Stimulated activated CD8-positive, alpha-beta memory T cell treated with anti-CD3 and anti-CD28 coated beads, Interleukin-7, amount 100 ng/mL, for 48 hours (primary cell): ENCODE measurements at regions not wholly inside any gene's neighbourhood (a gene's known extent, or its start where the extent isn't known, plus 50 kb on each side); places are given as distances from the start of the nearest gene placed in this dataset.

Experiments used
- DNase-seq, 2 donors: peaks; one replicate each; pipeline ENCODE4 v3.0.0-alpha.2; 2020; ENCODE audit warnings: low read depth in 1 of 2; ENCODE audit errors: extremely low read depth in 1 of 2

GRCh38 chr11:112507281-112507680, 246.6 kb upstream of the PLET1 start:
- DNase-seq, result no peak

GRCh38 chr11:112508750-112509149, 248.1 kb upstream of the PLET1 start:
- no peak for DNase-seq

GRCh38 chr11:112509300-112509699, 248.6 kb upstream of the PLET1 start:
- no peak for DNase-seq

GRCh38 chr11:112511271-112511670, 250.6 kb upstream of the PLET1 start:
- DNase-seq, result no peak

DNA sequence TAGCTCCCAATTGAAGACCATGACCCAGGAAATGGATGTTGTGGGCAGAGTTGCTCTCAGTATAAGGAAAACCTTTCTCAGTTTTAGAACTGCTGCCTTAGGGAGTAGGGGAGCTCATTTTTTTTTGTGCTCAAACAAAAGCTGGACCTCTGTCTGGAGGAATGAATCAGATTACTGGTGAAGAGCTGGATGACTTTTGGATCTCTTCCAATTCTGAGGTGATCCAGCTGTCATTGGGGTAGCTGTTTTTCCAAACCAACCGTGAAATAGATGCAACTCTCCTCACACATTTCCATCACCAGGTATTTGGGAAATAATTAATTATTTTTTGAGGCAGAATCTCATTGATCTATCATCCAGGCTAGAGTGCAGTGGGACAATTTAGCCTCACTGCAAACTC, 251.3 kb upstream of the PLET1 start:
- no peak for DNase-seq

DNA sequence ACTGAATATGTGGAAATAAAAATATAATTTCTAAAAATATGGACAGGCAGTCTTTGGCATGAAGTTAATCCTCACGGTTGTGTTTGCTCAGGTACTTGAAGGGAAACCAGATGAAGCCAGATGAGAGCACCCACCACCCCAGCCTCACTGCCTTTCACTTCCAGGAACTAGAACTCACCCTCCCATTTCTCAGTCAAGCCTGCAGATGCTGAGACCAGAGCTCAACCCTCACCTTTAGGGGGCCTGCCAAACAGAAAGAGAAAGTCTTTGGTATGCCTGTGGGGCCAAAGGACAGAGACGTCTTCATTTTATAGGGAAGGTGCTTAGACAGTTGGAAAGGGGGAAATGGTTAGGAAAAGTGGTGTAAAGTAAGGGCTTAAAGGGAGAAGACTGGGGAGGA, 252.8 kb upstream of the PLET1 start:
- DNase-seq, result no peak

DNA sequence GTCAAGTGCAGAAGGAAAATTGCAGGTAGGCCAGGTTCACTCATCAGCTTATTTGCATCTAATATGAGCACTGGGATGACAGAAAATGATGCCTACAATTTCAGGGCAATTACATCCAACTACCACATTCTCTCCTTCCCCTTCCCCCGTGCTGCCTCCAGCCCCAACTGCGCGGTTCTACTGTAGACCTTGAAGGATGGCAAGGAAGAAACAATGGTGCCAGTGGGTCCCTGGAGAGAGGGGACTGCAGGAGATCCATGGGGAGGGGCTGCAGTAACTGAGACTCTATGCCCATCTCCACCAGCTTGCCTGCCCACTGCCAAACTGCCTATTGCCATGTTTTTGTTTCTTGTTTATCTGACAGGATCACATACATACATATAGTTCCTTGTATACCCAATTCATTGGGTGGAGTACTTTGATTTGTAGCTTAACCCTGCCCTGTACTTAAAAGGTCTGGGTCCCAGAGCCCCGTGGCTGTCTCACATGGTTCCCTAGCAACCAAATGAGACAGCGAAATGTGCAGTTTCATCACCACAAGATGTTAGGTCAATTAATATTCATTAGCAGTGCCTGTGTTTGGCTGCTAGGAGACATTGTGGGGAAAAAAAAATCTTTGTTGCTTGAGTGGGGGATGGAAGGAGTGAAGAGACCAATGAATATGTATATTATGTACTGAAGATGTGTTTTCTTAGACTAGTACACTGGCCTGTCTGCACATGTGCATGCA, 253.5 kb upstream of the PLET1 start:
- DNase-seq, result no peak

GRCh38 chr11:112516261-112516660, 255.6 kb upstream of the PLET1 start:
- DNase-seq, result no peak

GRCh38 chr11:112516755-112517154, 256.1 kb upstream of the PLET1 start:
- no peak for DNase-seq

DNA sequence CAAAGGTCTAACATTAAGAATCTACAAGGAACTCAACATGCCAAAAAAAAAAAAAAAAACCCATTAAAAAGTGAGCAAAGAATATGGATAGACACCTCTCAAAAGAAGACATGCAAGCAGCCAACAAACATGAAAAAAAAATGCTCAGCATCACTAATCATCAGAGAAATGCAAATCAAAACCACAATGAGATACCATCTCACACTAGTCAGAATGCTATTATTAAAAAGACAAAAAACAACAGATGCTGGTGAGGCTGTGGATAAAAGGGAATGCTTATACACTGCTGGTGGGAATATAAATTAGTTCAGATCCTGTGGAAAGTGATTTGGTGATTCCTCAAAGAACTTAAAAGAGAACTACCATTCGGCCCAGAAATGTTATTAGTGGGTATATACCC, 257.7 kb upstream of the PLET1 start:
- no peak for DNase-seq

- no peak for DNase-seq
Measured at GRCh38 chr11:112519751-112520150, 259.1 kb upstream of the PLET1 start.

- no peak for DNase-seq
Measured at GRCh38 chr11:112520354-112520753, 259.7 kb upstream of the PLET1 start.

- no peak for DNase-seq
Measured at GRCh38 chr11:112522536-112522935, 261.9 kb upstream of the PLET1 start.

DNA sequence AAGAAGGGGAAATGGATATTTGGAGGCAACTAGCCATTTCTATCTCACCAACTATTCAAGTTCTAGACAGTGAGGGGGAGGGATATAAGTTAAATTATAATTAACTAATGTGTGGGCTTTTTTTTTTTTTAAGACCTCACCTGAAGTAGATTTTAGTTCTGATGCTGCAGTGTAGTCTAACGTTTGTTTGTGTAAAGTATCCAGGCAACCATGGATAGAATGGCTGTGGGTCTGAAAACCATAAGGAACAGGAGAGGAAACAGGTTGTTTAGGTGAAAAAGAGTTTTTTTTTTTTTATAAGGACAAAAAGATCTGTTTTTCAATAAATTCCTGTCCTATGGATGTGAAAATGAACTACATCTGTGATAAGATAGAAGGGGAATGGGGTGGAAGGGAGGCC, 262.4 kb upstream of the PLET1 start:
- no peak for DNase-seq

GRCh38 chr11:112523477-112523876, 262.8 kb upstream of the PLET1 start:
- no peak for DNase-seq

DNA sequence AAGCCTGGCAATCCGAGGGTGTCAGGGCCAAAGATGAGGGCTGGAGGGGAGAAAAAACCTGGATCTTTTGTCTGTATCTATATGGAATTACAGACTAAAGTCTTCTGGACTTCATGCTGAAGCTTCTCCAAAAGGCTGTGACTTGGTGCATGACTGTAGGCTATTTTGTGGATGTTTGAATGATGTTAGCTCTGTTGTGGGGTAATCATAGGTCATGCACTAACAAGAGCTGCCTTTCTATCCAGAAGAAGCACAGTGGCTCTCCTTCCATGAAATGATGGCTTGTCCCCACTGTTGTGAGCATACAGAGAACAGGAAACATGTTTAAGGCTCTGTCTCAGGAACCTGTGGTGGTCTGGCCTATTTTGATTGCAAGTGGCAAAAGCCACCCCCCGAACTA, 263.3 kb upstream of the PLET1 start:
- DNase-seq, result no peak

- no peak for DNase-seq
Measured at GRCh38 chr11:112524798-112525197, 264.1 kb upstream of the PLET1 start.

DNA sequence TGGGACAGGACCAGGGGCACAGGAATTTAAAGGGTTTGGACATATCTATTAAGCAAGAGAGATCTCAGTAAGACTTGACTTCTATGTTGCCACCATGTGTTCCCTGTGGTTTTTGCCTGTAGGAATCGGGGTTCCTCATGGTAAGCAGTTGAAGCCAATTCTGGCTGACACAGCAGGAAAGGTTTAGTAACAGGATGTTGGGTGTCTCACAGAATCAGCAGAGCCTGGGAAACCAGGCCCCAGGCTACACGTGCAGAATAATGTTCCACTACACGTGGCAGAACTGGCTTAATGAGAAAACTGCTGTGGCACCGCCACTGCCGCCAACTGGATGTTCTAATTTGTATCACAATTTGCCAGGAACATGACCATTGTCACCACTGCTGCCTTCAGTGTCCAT, 264.6 kb upstream of the PLET1 start:
- no peak for DNase-seq

GRCh38 chr11:112525844-112526590, 265.4 kb upstream of the PLET1 start:
- peak in 1 of 2 donors; percentile 20 for DNase-seq

DNA sequence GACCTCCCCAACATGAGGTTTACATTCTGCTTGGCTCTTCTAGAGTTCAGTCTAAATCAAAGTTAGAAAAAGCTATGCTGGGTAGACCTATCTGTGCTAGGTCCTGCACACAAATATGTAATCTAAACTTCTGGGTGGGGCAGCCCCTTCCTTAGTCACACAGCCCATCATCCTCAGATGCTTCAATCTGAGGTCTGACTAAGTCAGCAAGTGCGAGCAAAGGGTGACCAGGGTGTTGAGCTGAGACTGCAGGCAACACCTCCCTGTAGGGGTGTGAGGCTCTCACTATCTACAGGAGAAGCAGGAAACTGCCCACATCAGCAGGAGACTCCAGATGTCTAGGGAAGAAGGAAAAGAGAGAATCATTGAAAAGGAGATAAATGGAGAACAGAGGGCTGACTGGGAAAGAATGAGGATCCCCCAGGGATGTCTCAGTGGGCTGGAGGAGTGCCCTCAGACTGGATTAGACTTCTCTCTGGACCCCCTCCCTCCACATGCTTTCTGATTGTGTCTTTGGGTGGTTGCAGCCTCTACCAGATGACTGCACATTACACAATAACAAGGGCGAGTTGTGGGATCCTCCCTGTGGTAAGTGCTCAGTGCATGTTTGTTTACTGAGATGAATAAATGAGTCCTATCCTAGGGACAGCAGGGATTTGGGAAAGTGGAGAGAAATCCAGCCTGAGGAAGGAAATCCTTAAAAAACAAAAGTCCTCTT, 266.2 kb upstream of the PLET1 start:
- DNase-seq, result peak in 1 of 2 donors; percentile 48

DNA sequence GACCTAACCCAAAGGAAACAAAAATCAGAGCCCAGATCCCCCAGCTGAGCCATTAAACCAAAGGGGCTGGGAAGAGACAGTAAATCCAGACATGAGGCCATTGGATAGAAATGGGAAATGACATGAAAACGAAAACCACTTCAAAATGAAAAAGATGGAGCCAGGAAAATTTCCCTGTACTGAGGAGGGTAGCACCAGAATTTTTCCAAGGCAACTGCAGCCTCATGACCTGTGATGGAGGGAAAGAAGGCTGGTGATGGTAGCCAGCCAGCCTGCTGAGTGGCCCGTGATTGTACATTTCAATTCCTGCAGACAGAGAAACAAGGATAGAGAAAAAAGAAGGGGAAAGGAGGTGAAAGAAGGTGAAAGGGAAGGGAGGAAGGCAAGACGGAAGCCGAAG, 268.4 kb upstream of the PLET1 start:
- DNase-seq, result no peak

- no peak for DNase-seq
Measured at GRCh38 chr11:112532506-112532905, 271.8 kb upstream of the PLET1 start.
